D721Med (cell line): ENCODE measurements at regions not wholly inside any gene's neighbourhood (a gene's known extent, or its start where the extent isn't known, plus 50 kb on each side); places are given as distances from the start of the nearest gene placed in this dataset.
A peak's percentile ranks its signal among the peaks of the same experiment; 100 is the strongest.

ENCODE experiments used
- DNase-seq: peaks from one replicate; pipeline ENCODE4 v3.0.0; 2011; ENCODE audit warnings: low spot score; ENCODE audit not compliant: insufficient read length
- FAIRE-seq: peaks from 2 replicates; lab custom pipeline; 2011; peaks lifted over from hg19 to GRCh38; lab: Jason Lieb, UNC
- TF ChIP-seq, protein P1 (sequence below): IDR thresholded peaks from 2 replicates; pipeline ENCODE4 v1.5.1; 2012; ENCODE audit warnings: mild to moderate bottlenecking, control low read depth; ENCODE audit not compliant: insufficient read depth; ENCODE audit errors: missing control alignments

DNA sequence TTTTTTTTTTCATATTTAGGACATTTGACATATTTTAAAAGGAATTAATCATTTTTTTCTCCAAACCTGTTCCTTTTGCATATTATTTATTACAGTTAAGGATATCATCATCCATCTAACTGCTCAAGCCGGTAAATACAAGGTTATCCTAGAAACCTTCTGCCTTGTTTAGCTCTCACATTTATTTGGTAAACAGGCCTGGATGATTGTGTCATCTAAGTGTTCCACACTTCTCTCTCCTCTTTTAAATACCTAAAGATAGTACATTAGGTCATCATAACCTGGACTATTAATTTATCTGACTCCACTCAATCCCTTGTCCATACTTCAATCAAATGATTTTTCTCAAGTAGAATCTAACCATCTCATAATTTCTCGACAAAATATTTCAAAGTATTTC, 511.7 kb upstream of the KLHL1 start:
- TF ChIP-seq, protein P1, sequence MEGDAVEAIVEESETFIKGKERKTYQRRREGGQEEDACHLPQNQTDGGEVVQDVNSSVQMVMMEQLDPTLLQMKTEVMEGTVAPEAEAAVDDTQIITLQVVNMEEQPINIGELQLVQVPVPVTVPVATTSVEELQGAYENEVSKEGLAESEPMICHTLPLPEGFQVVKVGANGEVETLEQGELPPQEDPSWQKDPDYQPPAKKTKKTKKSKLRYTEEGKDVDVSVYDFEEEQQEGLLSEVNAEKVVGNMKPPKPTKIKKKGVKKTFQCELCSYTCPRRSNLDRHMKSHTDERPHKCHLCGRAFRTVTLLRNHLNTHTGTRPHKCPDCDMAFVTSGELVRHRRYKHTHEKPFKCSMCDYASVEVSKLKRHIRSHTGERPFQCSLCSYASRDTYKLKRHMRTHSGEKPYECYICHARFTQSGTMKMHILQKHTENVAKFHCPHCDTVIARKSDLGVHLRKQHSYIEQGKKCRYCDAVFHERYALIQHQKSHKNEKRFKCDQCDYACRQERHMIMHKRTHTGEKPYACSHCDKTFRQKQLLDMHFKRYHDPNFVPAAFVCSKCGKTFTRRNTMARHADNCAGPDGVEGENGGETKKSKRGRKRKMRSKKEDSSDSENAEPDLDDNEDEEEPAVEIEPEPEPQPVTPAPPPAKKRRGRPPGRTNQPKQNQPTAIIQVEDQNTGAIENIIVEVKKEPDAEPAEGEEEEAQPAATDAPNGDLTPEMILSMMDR: no peak
- FAIRE-seq (peak; percentile 67), DNase-seq (no peak)

DNA sequence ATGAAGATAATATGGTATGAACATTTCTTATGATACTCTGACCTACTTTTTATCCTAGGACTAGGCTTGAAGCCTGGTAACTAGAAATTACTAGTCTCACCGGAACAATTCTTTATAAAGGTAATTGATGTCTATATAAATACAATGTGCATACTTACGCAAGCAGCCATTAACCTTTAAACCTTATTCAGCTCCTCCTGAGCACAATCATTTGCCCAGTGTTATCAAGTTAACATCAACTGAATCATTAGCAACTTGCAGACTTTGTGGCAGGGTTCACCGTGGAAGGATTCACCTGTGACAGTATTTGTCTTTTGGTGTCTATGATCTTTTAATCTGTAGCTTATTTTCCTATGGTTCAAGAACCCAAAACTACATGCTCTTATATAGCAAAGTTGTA, 508.6 kb upstream of the KLHL1 start:
- TF ChIP-seq, protein P1: no peak
- DNase-seq: no peak
- FAIRE-seq: peak; percentile 11

DNA sequence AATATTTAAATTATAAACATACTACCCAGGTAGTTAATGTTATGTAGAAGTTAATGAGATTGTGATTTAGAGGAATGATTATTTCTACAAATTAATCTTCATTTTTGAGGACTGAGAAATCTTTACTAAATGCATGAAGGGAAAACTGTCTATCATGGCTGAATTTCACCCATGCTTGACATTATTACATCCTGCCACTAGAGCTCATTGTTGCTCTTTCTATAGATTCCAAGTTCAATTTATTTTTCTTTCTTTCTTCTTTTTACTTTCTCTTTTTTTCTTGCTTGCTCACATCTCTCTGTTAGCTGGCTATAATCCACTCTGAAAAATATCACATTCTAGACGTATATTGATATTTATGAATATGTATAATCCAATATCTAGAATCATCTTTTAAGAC, 505.0 kb upstream of the KLHL1 start:
- DNase-seq: no peak
- no peak for FAIRE-seq
- TF ChIP-seq, protein P1: peak; percentile 71

DNA sequence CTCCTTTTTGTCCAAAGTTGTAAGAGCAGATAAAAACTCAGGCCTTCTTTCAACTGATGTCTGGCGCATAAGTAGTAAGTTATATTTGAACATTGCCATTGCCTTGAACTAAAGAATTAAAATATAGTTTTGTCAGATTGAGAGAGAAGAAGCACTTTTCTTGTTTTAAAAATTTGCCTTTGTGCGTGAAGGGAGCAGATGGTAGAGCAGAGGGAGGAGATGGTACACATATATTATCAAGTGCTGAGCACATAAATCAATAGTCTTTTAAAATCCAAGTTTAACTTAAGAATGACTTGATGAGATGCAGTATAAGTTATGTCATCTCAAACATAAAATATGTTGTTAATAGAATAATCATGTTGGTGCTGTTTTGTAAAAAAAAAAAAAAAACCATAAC, 504.6 kb upstream of the KLHL1 start:
- TF ChIP-seq, protein P1: no peak
- no peak for DNase-seq
- FAIRE-seq: peak; percentile 81

DNA sequence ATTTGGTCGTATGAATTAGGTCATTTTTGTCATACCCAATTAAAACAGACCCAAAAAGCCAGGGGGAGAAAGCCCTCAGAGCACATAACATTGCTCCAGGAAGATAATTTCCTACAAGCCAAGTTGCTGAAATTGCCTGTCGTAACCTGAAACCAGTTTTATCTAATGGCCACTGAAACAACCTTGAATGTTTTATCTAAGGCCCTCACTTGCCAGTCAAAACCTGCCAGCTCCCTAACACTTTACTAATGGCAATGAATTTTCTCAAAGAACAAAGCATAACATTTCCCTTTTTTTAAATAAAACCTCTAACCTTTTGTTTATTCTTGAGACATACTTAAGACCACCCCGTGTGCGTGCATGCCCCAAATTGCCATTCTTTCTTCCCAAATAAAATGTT, 496.2 kb upstream of the KLHL1 start:
- no peak for DNase-seq

DNA sequence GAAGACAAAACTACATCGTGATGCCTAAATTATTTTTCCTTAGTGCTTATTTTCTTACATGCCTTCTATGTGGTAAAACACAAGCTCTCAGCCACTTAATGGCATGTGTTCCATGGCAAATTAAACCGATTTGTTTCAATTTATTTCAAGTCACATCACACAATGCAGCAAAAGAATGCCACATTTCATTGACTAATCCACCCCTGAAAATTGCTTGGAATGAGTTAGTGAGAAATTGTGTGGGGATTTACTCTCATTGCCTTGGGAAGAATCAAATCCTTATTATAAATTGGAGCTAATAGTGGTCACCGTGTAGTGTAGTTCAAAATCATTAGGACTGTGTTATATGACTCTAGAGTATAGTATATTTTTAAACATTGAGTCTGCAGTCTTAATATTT, 485.5 kb upstream of the KLHL1 start:
- DNase-seq (no peak), FAIRE-seq (no peak)
- TF ChIP-seq, protein P1: no peak

More for the DNA sequence above, 496.2 kb upstream of the KLHL1 start:
- FAIRE-seq: no peak
- TF ChIP-seq, protein P1: no peak

DNA sequence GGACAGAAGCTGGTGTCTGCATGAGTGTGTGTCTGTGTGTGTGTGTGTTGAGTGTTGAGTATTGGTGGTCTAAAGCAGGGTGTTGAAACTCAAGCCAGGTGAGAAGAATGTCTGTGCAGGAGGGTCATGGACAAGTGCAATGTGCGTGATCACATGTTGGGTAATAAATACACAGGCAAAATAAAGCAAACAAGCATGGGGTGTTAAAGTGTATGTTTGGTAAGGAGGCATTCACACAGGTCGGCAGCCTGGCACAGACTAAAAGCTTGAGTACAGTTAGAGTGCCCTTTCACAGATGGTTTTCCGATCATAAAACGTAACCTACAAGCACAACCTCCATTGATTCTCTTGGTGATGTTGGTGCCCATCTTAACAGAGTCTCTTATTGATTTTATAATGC, 476.9 kb upstream of the KLHL1 start:
- DNase-seq (no peak), FAIRE-seq (peak; percentile 38)
- TF ChIP-seq, protein P1: no peak
